CD4-positive, CD25-positive, alpha-beta regulatory T cell (primary cell): ENCODE measurements at regions not wholly inside any gene's neighbourhood (a gene's known extent, or its start where the extent isn't known, plus 50 kb on each side); places are given as distances from the start of the nearest gene placed in this dataset.

Source experiments
- ATAC-seq, 2 donors: fragments of 150-1000 bp; cut with Tn5 transposase; one replicate each; pipeline ENCODE4 v1.10.0; 2021; ENCODE audit warnings: low read depth in 2 of 2, moderate number of reproducible peaks in 2 of 2, moderate library complexity in 1 of 2
- DNase-seq, 3 donors: peaks; one replicate each; pipeline versions ENCODE4 v3.0.0 to v3.0.0-alpha.2; 2012 to 2022; ENCODE audit warnings: mixed read lengths in 1 of 3
- H3K27ac ChIP-seq: one replicate; pipeline ENCODE4 v1.7.0; 2013; ENCODE audit warnings: mild to moderate bottlenecking, low read length; ENCODE audit not compliant: insufficient read depth, poor library complexity, severe bottlenecking
- H3K27me3 ChIP-seq: one replicate; pipeline ENCODE4 v1.7.0; 2013; ENCODE audit warnings: low read length; ENCODE audit not compliant: control insufficient read depth, insufficient read depth
- H3K36me3 ChIP-seq: one replicate; pipeline ENCODE4 v1.7.0; 2013; ENCODE audit warnings: mild to moderate bottlenecking, low read length, moderate library complexity; ENCODE audit not compliant: control insufficient read depth, insufficient read depth
- H3K4me1 ChIP-seq: 2 replicates; pipeline ENCODE4 v1.7.0; 2013; ENCODE audit warnings: mild to moderate bottlenecking, low read length; ENCODE audit not compliant: insufficient read depth, control insufficient read depth, poor library complexity, severe bottlenecking
- H3K4me3 ChIP-seq: one replicate; pipeline ENCODE4 v1.7.0; 2013; ENCODE audit warnings: low read depth, mild to moderate bottlenecking, low read length, moderate library complexity
- H3K9me3 ChIP-seq, 2 experiments: 1 replicate in 1 of 2; 2 replicates in 1 of 2; pipeline ENCODE4 v1.7.0; 2013; ENCODE audit warnings: low read length in 2 of 2, mild to moderate bottlenecking in 1 of 2, moderate library complexity in 1 of 2; ENCODE audit not compliant: control insufficient read depth in 2 of 2
- H3K27ac Mint-ChIP-seq, 3 donors: one replicate each; pipeline ENCODE4 v1.8.0; 2020 to 2022; ENCODE audit warnings: mild to moderate bottlenecking in 3 of 3, mixed read lengths in 3 of 3, moderate library complexity in 2 of 3
- H3K27me3 Mint-ChIP-seq: one replicate; pipeline ENCODE4 v1.8.0; 2022; ENCODE audit warnings: mild to moderate bottlenecking, mixed read lengths
- H3K36me3 Mint-ChIP-seq: one replicate; pipeline ENCODE4 v1.8.0; 2020; ENCODE audit warnings: mixed read lengths
- H3K4me1 Mint-ChIP-seq, 4 donors: one replicate each; pipeline ENCODE4 v1.8.0; 2020 to 2022; ENCODE audit warnings: mixed read lengths in 4 of 4, mild to moderate bottlenecking in 1 of 4
- H3K4me3 Mint-ChIP-seq, 4 donors: one replicate each; pipeline ENCODE4 v1.8.0; 2020 to 2022; ENCODE audit warnings: mild to moderate bottlenecking in 4 of 4, mixed read lengths in 4 of 4, moderate library complexity in 3 of 4
- H3K9me3 Mint-ChIP-seq, 7 donors: one replicate each; pipeline ENCODE4 v1.8.0; 2020 to 2022; ENCODE audit warnings: mixed read lengths in 7 of 7, mild to moderate bottlenecking in 3 of 7, moderate library complexity in 2 of 7

- H3K27me3 Mint-ChIP-seq = no peaks in the 10 kb centered on the region
- H3K4me3 Mint-ChIP-seq = no peak overlapping the region
- Histone ChIP-seq H3K4me1 (no peaks in the 10 kb centered on the region), H3K36me3 (no peaks in the 10 kb centered on the region), H3K27ac (no peak overlapping the region), H3K4me3 (no peak overlapping the region), H3K9me3 (no peaks in the 10 kb centered on the region), H3K27me3 (no peaks in the 10 kb centered on the region)
- H3K27ac Mint-ChIP-seq = no peak overlapping the region
- H3K4me1 Mint-ChIP-seq = no peaks in the 10 kb centered on the region
- H3K9me3 Mint-ChIP-seq = peaks cover 0 to 12% (median 0%) of the 10 kb centered on the region in 7 donors
- no peak for DNase-seq
- no peak for ATAC-seq
- H3K36me3 Mint-ChIP-seq = no peaks in the 10 kb centered on the region
Measured at GRCh38 chr11:92504004-92504403, 279.4 kb downstream of the FAT3 start.

GRCh38 chr11:92504534-92504933, 279.9 kb downstream of the FAT3 start:
- ATAC-seq = no peak
- H3K36me3 Mint-ChIP-seq = no peaks in the 10 kb centered on the region
- peaks cover 0 to 12% (median 0%) of the 10 kb centered on the region in 7 donors for H3K9me3 Mint-ChIP-seq
- H3K27me3 ChIP-seq = no peaks in the 10 kb centered on the region
- no peaks in the 10 kb centered on the region for H3K9me3 ChIP-seq
- H3K4me3 Mint-ChIP-seq = no peak overlapping the region
- H3K27me3 Mint-ChIP-seq = no peaks in the 10 kb centered on the region
- no peaks in the 10 kb centered on the region for H3K4me1 Mint-ChIP-seq
- no peaks in the 10 kb centered on the region for H3K36me3 ChIP-seq
- no peak overlapping the region for H3K27ac Mint-ChIP-seq
- no peak for DNase-seq
- H3K4me1 ChIP-seq = no peaks in the 10 kb centered on the region
- no peak overlapping the region for H3K4me3 ChIP-seq
- no peak overlapping the region for H3K27ac ChIP-seq

GRCh38 chr11:92505689-92506088, 281.1 kb downstream of the FAT3 start:
- no peaks in the 10 kb centered on the region for H3K27me3 ChIP-seq
- peaks cover 0 to 12% (median 0%) of the 10 kb centered on the region in 7 donors for H3K9me3 Mint-ChIP-seq
- ATAC-seq (no peak), DNase-seq (no peak)
- H3K36me3 Mint-ChIP-seq = no peaks in the 10 kb centered on the region
- no peak overlapping the region for H3K27ac Mint-ChIP-seq
- no peak overlapping the region for H3K27ac ChIP-seq
- H3K9me3 ChIP-seq = no peaks in the 10 kb centered on the region
- no peak overlapping the region for H3K4me3 ChIP-seq
- no peaks in the 10 kb centered on the region for H3K36me3 ChIP-seq
- no peak overlapping the region for H3K4me3 Mint-ChIP-seq
- no peaks in the 10 kb centered on the region for H3K27me3 Mint-ChIP-seq
- no peaks in the 10 kb centered on the region for H3K4me1 ChIP-seq
- H3K4me1 Mint-ChIP-seq = no peaks in the 10 kb centered on the region

GRCh38 chr11:92506809-92507336, 282.3 kb downstream of the FAT3 start:
- Histone ChIP-seq H3K27me3 (no peaks in the 10 kb centered on the region), H3K4me1 (no peaks in the 10 kb centered on the region), H3K9me3 (no peaks in the 10 kb centered on the region), H3K4me3 (no peak overlapping the region), H3K36me3 (no peaks in the 10 kb centered on the region), H3K27ac (no peak overlapping the region)
- DNase-seq (no peak), ATAC-seq (no peak)
- no peaks in the 10 kb centered on the region for H3K4me1 Mint-ChIP-seq
- H3K27ac Mint-ChIP-seq = no peak overlapping the region
- no peaks in the 10 kb centered on the region for H3K27me3 Mint-ChIP-seq
- peaks cover 0 to 12% (median 0%) of the 10 kb centered on the region in 7 donors for H3K9me3 Mint-ChIP-seq
- no peak overlapping the region for H3K4me3 Mint-ChIP-seq
- no peaks in the 10 kb centered on the region for H3K36me3 Mint-ChIP-seq

- ATAC-seq (no peak), DNase-seq (no peak)
- H3K4me1 ChIP-seq = no peaks in the 10 kb centered on the region
- H3K27ac ChIP-seq = no peak overlapping the region
- no peak overlapping the region for H3K4me3 ChIP-seq
- H3K9me3 Mint-ChIP-seq = peaks cover 0 to 6% (median 2%) of the 10 kb centered on the region in 7 donors
- H3K27ac Mint-ChIP-seq = no peak overlapping the region
- no peaks in the 10 kb centered on the region for H3K27me3 ChIP-seq
- H3K9me3 ChIP-seq = no peaks in the 10 kb centered on the region
- no peaks in the 10 kb centered on the region for H3K27me3 Mint-ChIP-seq
- H3K36me3 ChIP-seq = no peaks in the 10 kb centered on the region
- H3K4me1 Mint-ChIP-seq = no peaks in the 10 kb centered on the region
- no peaks in the 10 kb centered on the region for H3K36me3 Mint-ChIP-seq
- no peak overlapping the region for H3K4me3 Mint-ChIP-seq
Measured at GRCh38 chr11:92510591-92510990, 286.0 kb downstream of the FAT3 start.

- H3K36me3 Mint-ChIP-seq = no peaks in the 10 kb centered on the region
- H3K27ac Mint-ChIP-seq = no peak overlapping the region
- Histone ChIP-seq H3K4me1 (no peaks in the 10 kb centered on the region), H3K36me3 (no peaks in the 10 kb centered on the region), H3K27me3 (no peaks in the 10 kb centered on the region), H3K4me3 (no peak overlapping the region), H3K27ac (no peak overlapping the region), H3K9me3 (no peaks in the 10 kb centered on the region)
- H3K4me3 Mint-ChIP-seq = no peak overlapping the region
- no peaks in the 10 kb centered on the region for H3K27me3 Mint-ChIP-seq
- H3K4me1 Mint-ChIP-seq = no peaks in the 10 kb centered on the region
- H3K9me3 Mint-ChIP-seq = peaks cover 0 to 6% (median 3%) of the 10 kb centered on the region in 7 donors
- no peak for DNase-seq
- no peak for ATAC-seq
Measured at GRCh38 chr11:92511522-92512203, 287.0 kb downstream of the FAT3 start.

GRCh38 chr11:92512204-92512569, 287.6 kb downstream of the FAT3 start:
- no peaks in the 10 kb centered on the region for H3K9me3 ChIP-seq
- no peak for ATAC-seq
- Mint-ChIP-seq H3K9me3 (peaks cover 0 to 9% (median 2%) of the 10 kb centered on the region in 7 donors), H3K4me3 (no peak overlapping the region), H3K4me1 (no peaks in the 10 kb centered on the region), H3K27ac (no peak overlapping the region), H3K27me3 (no peaks in the 10 kb centered on the region), H3K36me3 (no peaks in the 10 kb centered on the region)
- H3K27ac ChIP-seq = no peak overlapping the region
- no peak for DNase-seq
- no peaks in the 10 kb centered on the region for H3K27me3 ChIP-seq
- H3K4me3 ChIP-seq = no peak overlapping the region
- H3K36me3 ChIP-seq = no peaks in the 10 kb centered on the region
- no peaks in the 10 kb centered on the region for H3K4me1 ChIP-seq

- Histone ChIP-seq H3K27ac (no peak overlapping the region), H3K36me3 (no peaks in the 10 kb centered on the region), H3K4me1 (no peaks in the 10 kb centered on the region), H3K9me3 (no peaks in the 10 kb centered on the region), H3K27me3 (no peaks in the 10 kb centered on the region), H3K4me3 (no peak overlapping the region)
- Mint-ChIP-seq H3K9me3 (peaks cover 0 to 6% (median 2%) of the 10 kb centered on the region in 7 donors), H3K27me3 (no peaks in the 10 kb centered on the region), H3K36me3 (no peaks in the 10 kb centered on the region), H3K4me1 (no peaks in the 10 kb centered on the region), H3K27ac (no peak overlapping the region), H3K4me3 (no peak overlapping the region)
- no peak for DNase-seq
- ATAC-seq = no peak
Measured at GRCh38 chr11:92523611-92524010, 299.0 kb downstream of the FAT3 start.
